Astrocyte (in vitro differentiated cells and primary cell): ENCODE measurements at regions not wholly inside any gene's neighbourhood (a gene's known extent, or its start where the extent isn't known, plus 50 kb on each side); places are given as distances from the start of the nearest gene placed in this dataset.

ENCODE experiments used
- CTCF ChIP-seq: IDR thresholded peaks from 2 replicates; pipeline ENCODE4 v1.5.1; 2011; ENCODE audit warnings: low read depth, mild to moderate bottlenecking, inconsistent platforms, low read length, moderate library complexity; ENCODE audit not compliant: insufficient read depth
- EZH2 ChIP-seq: IDR thresholded peaks from 2 replicates; pipeline ENCODE4 v1.6.1; 2012; ENCODE audit warnings: mild to moderate bottlenecking, low read length, inconsistent platforms; ENCODE audit not compliant: insufficient read depth

GRCh38 chr16:49010879-49011278 is 270.8 kb downstream of the CBLN1 start:
- TF ChIP-seq CTCF (no peak), EZH2 (no peak)
